Choroid plexus epithelial cell (primary cell): ENCODE measurements at regions not wholly inside any gene's neighbourhood (a gene's known extent, or its start where the extent isn't known, plus 50 kb on each side); places are given as distances from the start of the nearest gene placed in this dataset.
"Not testable (repeated sequence)": the region's sequence is repeated elsewhere in the genome, so short reads cannot be mapped to it uniquely, and the experiment has no call there.

Experiments
- DNase-seq: peaks from one replicate; pipeline ENCODE4 v3.0.0-alpha.2; 2010; ENCODE audit warnings: low read depth
- H3K4me3 ChIP-seq: 2 replicates; pipeline ENCODE4 v1.5.1; 2011; ENCODE audit warnings: low read depth, mild to moderate bottlenecking, control low read depth, low read length, moderate library complexity
- TF ChIP-seq, protein P1 (sequence below): conservative IDR thresholded peaks from 2 replicates; pipeline ENCODE4 v1.5.1; 2011; ENCODE audit warnings: low read depth, mild to moderate bottlenecking, control low read depth, inconsistent platforms, low read length, moderate library complexity

DNA sequence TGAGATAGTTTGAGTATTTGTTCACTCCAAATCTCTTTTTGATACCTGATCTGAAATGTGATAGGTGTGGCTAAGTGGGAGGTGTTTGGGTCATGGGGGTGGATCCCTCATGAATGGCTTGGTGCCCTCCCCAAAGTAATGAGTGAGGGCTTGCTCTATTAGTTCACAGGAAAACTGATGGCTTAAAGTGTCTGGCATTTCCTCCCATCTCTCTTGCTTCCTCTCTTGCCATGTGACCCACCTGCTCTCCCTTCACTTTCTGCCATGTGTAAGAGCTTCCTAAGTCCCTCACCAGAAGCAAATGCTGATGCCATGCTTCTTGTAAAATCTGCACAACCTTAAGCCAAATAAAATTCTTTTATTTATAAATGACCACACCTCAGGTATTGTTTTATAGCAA lies 61.1 kb downstream of the MAD2L1 start:
- H3K4me3 ChIP-seq = no peak overlapping the region
- DNase-seq = no peak
- TF ChIP-seq, protein P1, sequence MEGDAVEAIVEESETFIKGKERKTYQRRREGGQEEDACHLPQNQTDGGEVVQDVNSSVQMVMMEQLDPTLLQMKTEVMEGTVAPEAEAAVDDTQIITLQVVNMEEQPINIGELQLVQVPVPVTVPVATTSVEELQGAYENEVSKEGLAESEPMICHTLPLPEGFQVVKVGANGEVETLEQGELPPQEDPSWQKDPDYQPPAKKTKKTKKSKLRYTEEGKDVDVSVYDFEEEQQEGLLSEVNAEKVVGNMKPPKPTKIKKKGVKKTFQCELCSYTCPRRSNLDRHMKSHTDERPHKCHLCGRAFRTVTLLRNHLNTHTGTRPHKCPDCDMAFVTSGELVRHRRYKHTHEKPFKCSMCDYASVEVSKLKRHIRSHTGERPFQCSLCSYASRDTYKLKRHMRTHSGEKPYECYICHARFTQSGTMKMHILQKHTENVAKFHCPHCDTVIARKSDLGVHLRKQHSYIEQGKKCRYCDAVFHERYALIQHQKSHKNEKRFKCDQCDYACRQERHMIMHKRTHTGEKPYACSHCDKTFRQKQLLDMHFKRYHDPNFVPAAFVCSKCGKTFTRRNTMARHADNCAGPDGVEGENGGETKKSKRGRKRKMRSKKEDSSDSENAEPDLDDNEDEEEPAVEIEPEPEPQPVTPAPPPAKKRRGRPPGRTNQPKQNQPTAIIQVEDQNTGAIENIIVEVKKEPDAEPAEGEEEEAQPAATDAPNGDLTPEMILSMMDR = no peak

- no peak for DNase-seq
- TF ChIP-seq, protein P1 = no peak
- H3K4me3 ChIP-seq = no peak overlapping the region
Observed at GRCh38 chr4:120005076-120005475, 61.6 kb downstream of the MAD2L1 start.

DNA sequence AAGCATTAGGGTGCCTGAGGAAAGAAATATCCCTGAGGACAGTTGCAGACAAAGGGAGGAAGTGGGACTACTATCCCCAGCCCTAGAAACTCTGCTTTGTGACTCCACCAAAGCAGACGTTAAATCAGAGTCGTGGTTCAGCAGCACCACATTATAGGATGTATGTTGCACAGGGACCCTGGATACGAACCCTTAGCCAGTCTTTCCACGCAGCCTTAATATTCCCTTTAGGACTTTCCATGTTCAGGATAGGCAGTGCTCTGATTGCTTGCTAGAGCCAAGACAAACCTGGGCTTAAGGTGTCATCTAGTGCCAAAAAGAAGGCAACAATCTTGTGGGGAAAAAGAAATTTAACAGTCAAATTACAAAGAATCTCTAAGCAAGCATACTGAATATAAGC lies 62.6 kb downstream of the MAD2L1 start:
- DNase-seq = no peak
- no peak overlapping the region for H3K4me3 ChIP-seq
- TF ChIP-seq, protein P1 = no peak

DNA sequence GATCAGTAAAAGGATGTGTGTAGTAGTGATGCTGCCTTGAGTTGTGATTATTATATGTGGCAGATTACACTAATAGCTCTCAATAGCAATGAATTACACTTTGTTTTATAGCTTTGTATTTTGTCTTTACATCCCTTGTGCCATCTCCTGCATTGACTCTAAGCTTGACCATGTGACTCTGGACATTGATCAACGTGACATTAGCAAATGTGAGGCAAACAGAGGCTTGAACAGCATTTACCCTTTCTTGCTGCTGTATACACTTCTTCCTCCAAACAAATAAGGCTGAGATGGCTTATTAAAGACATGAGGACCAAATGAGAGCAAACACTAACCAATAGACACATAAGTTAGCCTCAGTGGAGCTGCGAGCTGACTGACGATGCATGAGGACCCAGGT lies 63.5 kb downstream of the MAD2L1 start:
- no peak overlapping the region for H3K4me3 ChIP-seq
- no peak for DNase-seq
- TF ChIP-seq, protein P1 = no peak

- DNase-seq = no peak
- TF ChIP-seq, protein P1 = no peak
- H3K4me3 ChIP-seq = no peak overlapping the region
Observed at GRCh38 chr4:120001850-120002249, 64.8 kb downstream of the MAD2L1 start.

- TF ChIP-seq, protein P1 = no peak
- no peak for DNase-seq
- H3K4me3 ChIP-seq = no peak overlapping the region
Observed at GRCh38 chr4:120000591-120001296, 65.9 kb downstream of the MAD2L1 start.

- DNase-seq, H3K4me3 ChIP-seq: not testable (repeated sequence)
Observed at GRCh38 chr4:119996024-119996423, 70.6 kb downstream of the MAD2L1 start.
